HepG2 (cell line): ENCODE measurements at regions not wholly inside any gene's neighbourhood (a gene's known extent, or its start where the extent isn't known, plus 50 kb on each side); places are given as distances from the start of the nearest gene placed in this dataset.

Experiments used
- ATAC-seq: fragments of 200-7000 bp; cut with Tn5 transposase; 3 replicates; pipeline ENCODE4 v1.9.1; 2020; ENCODE audit warnings: mild to moderate bottlenecking, moderate library complexity
- BruUV-seq: library from RNA; stranded (reverse); fragments of 400-500 nt; replicated peaks from 2 replicates; lab custom pipeline; 2021; lab: Mats Ljungman, UMichigan
- CTCF ChIA-PET: fragments of 300-600 bp; formaldehyde crosslinking; extraction: SDS; loops from one replicate; lab custom pipeline; 2021; ENCODE audit warnings: low total read pairs, inconsistent platforms, low intra/inter-chr PET ratio; lab: Yijun Ruan, JAX
- POLR2A ChIA-PET: fragments of 350-600 bp; sonication (Branson Sonifier 250); formaldehyde crosslinking; loops from one replicate; lab custom pipeline; 2020; ENCODE audit warnings: antibody characterized with exemption, inconsistent platforms; lab: Yijun Ruan, JAX
- DNase-seq: peaks from one replicate; pipeline ENCODE4 v3.0.0-alpha.2; 2015; ENCODE audit warnings: low spot score
- FAIRE-seq: peaks from 3 replicates; lab custom pipeline; 2011; peaks lifted over from hg19 to GRCh38; lab: Jason Lieb, UNC
- H2AFZ ChIP-seq: one replicate; pipeline ENCODE4 v1.6.1; 2011; ENCODE audit warnings: low read length, inconsistent platforms
- H3K27ac ChIP-seq: fragments of 300-600 bp; 3 replicates; pipeline ENCODE4 v1.8.0; 2011; ENCODE audit warnings: mixed run types, mild to moderate bottlenecking, mixed read lengths, low read length, inconsistent platforms; ENCODE audit not compliant: insufficient read depth; ENCODE audit errors: extremely low read length
- H3K27me3 ChIP-seq, 2 experiments: fragments of 200-600 bp in 1 of 2; 2 replicates in 1 of 2; 3 replicates in 1 of 2; pipeline versions ENCODE4 v1.6.0 to v1.8.0; 2011; ENCODE audit warnings: low read length in 2 of 2, mild to moderate bottlenecking in 2 of 2, moderate library complexity in 2 of 2, inconsistent platforms in 1 of 2; ENCODE audit not compliant: insufficient read depth in 2 of 2, control insufficient read depth in 1 of 2
- H3K36me3 ChIP-seq, 2 experiments: fragments of 200-600 bp in 1 of 2; replicated peaks in 1 of 2; 2 replicates in 1 of 2; 3 replicates in 1 of 2; pipeline versions ENCODE4 v1.5.1 to v1.8.0; 2011; ENCODE audit warnings: low read length in 2 of 2, inconsistent platforms in 1 of 2; ENCODE audit not compliant: insufficient read depth in 2 of 2, control insufficient read depth in 1 of 2
- H3K4me1 ChIP-seq: 2 replicates; pipeline ENCODE4 v1.5.1; 2012; ENCODE audit warnings: low read length, inconsistent platforms; ENCODE audit not compliant: insufficient read depth
- H3K4me2 ChIP-seq: 2 replicates; pipeline ENCODE4 v1.6.0; 2011; ENCODE audit warnings: low read depth, low read length, inconsistent platforms
- H3K4me3 ChIP-seq, 3 experiments: fragments of 200-600 bp in 1 of 3; sonication (generic), shearing (Covaris generic) in 1 of 3; replicated peaks in 1 of 3; 2 replicates each; pipeline ENCODE4 v1.5.1; 2011 to 2016; ENCODE audit warnings: low read length in 3 of 3, inconsistent platforms in 2 of 3, low read depth in 2 of 3, mild to moderate bottlenecking in 2 of 3, control low read depth in 1 of 3, mixed read lengths in 1 of 3; ENCODE audit not compliant: insufficient read depth in 1 of 3
- H3K79me2 ChIP-seq: one replicate; pipeline ENCODE4 v1.6.1; 2011; ENCODE audit warnings: low read length, inconsistent platforms; ENCODE audit not compliant: insufficient read depth
- H3K9ac ChIP-seq: 2 replicates; pipeline ENCODE4 v1.6.0; 2011; ENCODE audit warnings: mild to moderate bottlenecking, low read depth, low read length, inconsistent platforms; ENCODE audit not compliant: insufficient read depth
- H3K9me3 ChIP-seq: 2 replicates; pipeline ENCODE4 v1.5.1; 2012; ENCODE audit warnings: mild to moderate bottlenecking, low read length
- H4K20me1 ChIP-seq: 2 replicates; pipeline ENCODE4 v1.6.0; 2011; ENCODE audit warnings: inconsistent platforms, mild to moderate bottlenecking, low read length, moderate library complexity; ENCODE audit not compliant: insufficient read depth
- ISX ChIP-seq: sonication (generic); formaldehyde crosslinking; conservative IDR thresholded peaks from 2 replicates; pipeline ENCODE4 v1.5.0; 2020; ENCODE audit warnings: missing genetic modification reagents
- MAF1 ChIP-seq: sonication (generic); formaldehyde crosslinking; IDR thresholded peaks from 2 replicates; pipeline ENCODE4 v1.5.0; 2020; ENCODE audit warnings: missing genetic modification reagents, borderline replicate concordance
- MTF2 ChIP-seq: sonication (generic); formaldehyde crosslinking; IDR thresholded peaks from 2 replicates; pipeline ENCODE4 v1.5.0; 2020; ENCODE audit warnings: missing genetic modification reagents, borderline replicate concordance
- MXD4 ChIP-seq: IDR thresholded peaks from 2 replicates; pipeline ENCODE4 v1.6.1; 2016; ENCODE audit warnings: mild to moderate bottlenecking, missing biosample characterization, missing genetic modification reagents
- POLR2AphosphoS5 ChIP-seq: IDR thresholded peaks from 2 replicates; pipeline ENCODE4 v1.6.1; 2012; ENCODE audit warnings: low read depth, low read length
- PRMT3 ChIP-seq: sonication (generic); formaldehyde crosslinking; IDR thresholded peaks from 2 replicates; pipeline ENCODE4 v1.8.1; 2022; ENCODE audit warnings: low read depth, mild to moderate bottlenecking, moderate library complexity, missing genetic modification reagents, borderline replicate concordance
- ZNF274 ChIP-seq: sonication (generic); formaldehyde crosslinking; IDR thresholded peaks from 2 replicates; pipeline ENCODE4 v1.5.1; 2020; ENCODE audit warnings: mild to moderate bottlenecking, missing genetic modification reagents
- ZNF552 ChIP-seq: sonication (generic); formaldehyde crosslinking; IDR thresholded peaks from 2 replicates; pipeline ENCODE4 v1.9.0; 2022; ENCODE audit warnings: missing genetic modification reagents, mild to moderate bottlenecking, borderline replicate concordance
- ZNF629 ChIP-seq: sonication (generic); formaldehyde crosslinking; conservative IDR thresholded peaks from 2 replicates; pipeline ENCODE4 v1.5.0; 2020; ENCODE audit warnings: missing genetic modification reagents
- WGBS: methylation state at CpG from one replicate; pipeline ENCODE4 v1.1.6; 2017; ENCODE audit warnings: low lambda C conversion rate; 5-methylcytosine and 5-hydroxymethylcytosine counted together
- in situ Hi-C: cut with HindIII; loops from 2 replicates; pipeline ENCODE4 v1.10.0; 2017; ENCODE audit warnings: low pct_unique_long_range_greater_than_20kb; ENCODE audit not compliant: extremely low pct_ligation_motif_present
- intact Hi-C: fragments of 100-400 bp; cut with micrococcal nuclease; formaldehyde crosslinking; loops from one replicate; pipeline ENCODE4 v1.10.0; 2022; ENCODE audit not compliant: unreplicated experiment
- TF ChIP-seq, protein P1 (sequence below): sonication (generic); formaldehyde crosslinking; IDR thresholded peaks from 2 replicates; pipeline ENCODE4 v1.5.1; 2020; ENCODE audit warnings: mild to moderate bottlenecking, missing genetic modification reagents, moderate library complexity
- TF ChIP-seq, protein P2 (sequence below): sonication (generic); formaldehyde crosslinking; IDR thresholded peaks from 2 replicates; pipeline ENCODE4 v1.4.0; 2020; ENCODE audit warnings: missing genetic modification reagents
- TF ChIP-seq, protein P3 (sequence below): sonication (generic); formaldehyde crosslinking; IDR thresholded peaks from 2 replicates; pipeline ENCODE4 v1.5.0; 2020; ENCODE audit warnings: mild to moderate bottlenecking, missing genetic modification reagents
- TF ChIP-seq, protein P4 (sequence below): IDR thresholded peaks from 2 replicates; pipeline ENCODE4 v1.6.1; 2012; ENCODE audit warnings: low read depth, low read length, improper control_type of control experiment

DNA sequence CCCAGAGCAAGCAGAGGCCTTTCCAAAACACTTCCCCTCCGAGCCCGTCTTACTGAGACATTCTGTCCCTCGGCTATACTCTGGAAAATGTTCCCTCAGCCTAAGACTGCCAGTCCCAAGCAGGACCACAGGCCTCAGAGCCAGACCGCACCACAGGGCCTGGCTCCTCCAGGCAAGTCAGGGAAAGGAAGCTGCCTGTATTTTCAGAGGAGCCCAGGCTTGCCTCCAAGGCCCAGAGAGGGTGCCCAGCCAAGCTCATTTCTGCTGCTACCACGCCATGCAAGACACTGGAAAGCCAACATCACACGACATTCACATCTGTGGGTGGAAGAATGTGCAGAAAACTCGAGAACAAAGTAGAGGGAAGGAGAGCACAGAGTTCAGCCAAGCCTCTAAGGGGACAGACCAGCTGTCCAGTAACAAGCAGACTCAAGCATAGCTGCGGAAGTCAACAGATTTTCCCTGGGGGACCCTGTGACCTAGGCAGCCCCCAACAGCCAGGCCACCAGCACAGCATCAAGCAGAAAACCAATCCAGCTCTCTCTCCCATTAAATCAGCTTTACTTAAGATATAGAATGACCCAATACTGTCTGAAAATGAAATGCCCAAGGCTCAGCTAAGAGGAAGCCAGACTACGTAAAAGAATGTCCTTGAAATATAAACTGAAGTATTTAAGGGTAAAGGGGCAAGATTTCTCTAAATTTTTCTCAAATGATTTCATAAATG is 123.9 kb downstream of the ZFP36L2 start:
- in situ Hi-C loops: no loop called here
- no peak overlapping the region for H3K9ac ChIP-seq
- H3K4me2 ChIP-seq: no peak overlapping the region
- no peaks in the 10 kb centered on the region for H4K20me1 ChIP-seq
- DNase-seq (no peak), FAIRE-seq (no peak), ATAC-seq (no peak)
- H3K36me3 ChIP-seq: no peaks in the 10 kb centered on the region
- BruUV-seq: no TSS peak
- ChIA-PET CTCF (no interaction called here), POLR2A (no interaction called here)
- H3K79me2 ChIP-seq: no peaks in the 10 kb centered on the region
- intact Hi-C loops: no loop called here
- H3K4me3 ChIP-seq: no peak overlapping the region
- H3K9me3 ChIP-seq: no peaks in the 10 kb centered on the region
- WGBS: 90% methylated on average over 9 of the region's 9 CpGs
- TF ChIP-seq PRMT3 (CRISPR knock-in tag) (no peak), ISX (CRISPR knock-in tag) (no peak), ZNF552 (no peak)
- H2AFZ ChIP-seq: no peak overlapping the region
- H3K4me1 ChIP-seq: peaks cover 61% of the 10 kb centered on the region
- no peaks in the 10 kb centered on the region for H3K27me3 ChIP-seq
- no peak overlapping the region for H3K27ac ChIP-seq

DNA sequence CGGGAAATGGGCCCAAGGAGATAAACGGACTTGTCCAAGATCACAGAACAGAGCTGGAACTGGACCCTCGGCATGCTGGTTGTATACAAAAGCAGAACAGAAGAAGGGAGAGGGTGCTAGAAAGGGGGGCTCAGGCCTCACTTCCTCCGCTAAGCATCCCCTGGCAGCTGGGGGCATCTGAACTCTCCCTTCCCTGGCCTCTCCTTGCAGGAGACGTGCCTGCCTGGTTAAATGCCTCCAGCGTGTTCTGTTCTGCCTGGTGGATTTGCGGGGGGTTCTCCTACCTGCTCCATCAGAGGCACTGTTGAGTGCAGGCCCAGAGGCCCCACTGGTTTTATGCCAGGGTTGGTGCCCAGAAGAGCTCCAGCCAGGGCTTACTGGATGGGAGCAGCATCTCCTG is 124.7 kb downstream of the ZFP36L2 start:
- H3K9me3 ChIP-seq: no peaks in the 10 kb centered on the region

More for the DNA sequence above, 124.7 kb downstream of the ZFP36L2 start:
- no peak overlapping the region for H3K4me3 ChIP-seq
- no peaks in the 10 kb centered on the region for H3K36me3 ChIP-seq
- no peak for ATAC-seq
- H3K79me2 ChIP-seq: no peaks in the 10 kb centered on the region
- intact Hi-C loops: no loop called here
- TF ChIP-seq ZNF274 (CRISPR knock-in tag) (no peak), ZNF629 (CRISPR knock-in tag) (no peak), MAF1 (CRISPR knock-in tag) (no peak), MTF2 (no peak), POLR2AphosphoS5 (no peak), MXD4 (no peak)
- TF ChIP-seq, protein P1, sequence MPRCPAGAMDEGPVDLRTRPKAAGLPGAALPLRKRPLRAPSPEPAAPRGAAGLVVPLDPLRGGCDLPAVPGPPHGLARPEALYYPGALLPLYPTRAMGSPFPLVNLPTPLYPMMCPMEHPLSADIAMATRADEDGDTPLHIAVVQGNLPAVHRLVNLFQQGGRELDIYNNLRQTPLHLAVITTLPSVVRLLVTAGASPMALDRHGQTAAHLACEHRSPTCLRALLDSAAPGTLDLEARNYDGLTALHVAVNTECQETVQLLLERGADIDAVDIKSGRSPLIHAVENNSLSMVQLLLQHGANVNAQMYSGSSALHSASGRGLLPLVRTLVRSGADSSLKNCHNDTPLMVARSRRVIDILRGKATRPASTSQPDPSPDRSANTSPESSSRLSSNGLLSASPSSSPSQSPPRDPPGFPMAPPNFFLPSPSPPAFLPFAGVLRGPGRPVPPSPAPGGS (CRISPR knock-in tag): no peak
- TF ChIP-seq, protein P2, sequence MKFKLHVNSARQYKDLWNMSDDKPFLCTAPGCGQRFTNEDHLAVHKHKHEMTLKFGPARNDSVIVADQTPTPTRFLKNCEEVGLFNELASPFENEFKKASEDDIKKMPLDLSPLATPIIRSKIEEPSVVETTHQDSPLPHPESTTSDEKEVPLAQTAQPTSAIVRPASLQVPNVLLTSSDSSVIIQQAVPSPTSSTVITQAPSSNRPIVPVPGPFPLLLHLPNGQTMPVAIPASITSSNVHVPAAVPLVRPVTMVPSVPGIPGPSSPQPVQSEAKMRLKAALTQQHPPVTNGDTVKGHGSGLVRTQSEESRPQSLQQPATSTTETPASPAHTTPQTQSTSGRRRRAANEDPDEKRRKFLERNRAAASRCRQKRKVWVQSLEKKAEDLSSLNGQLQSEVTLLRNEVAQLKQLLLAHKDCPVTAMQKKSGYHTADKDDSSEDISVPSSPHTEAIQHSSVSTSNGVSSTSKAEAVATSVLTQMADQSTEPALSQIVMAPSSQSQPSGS (CRISPR knock-in tag): no peak
- TF ChIP-seq, protein P3, sequence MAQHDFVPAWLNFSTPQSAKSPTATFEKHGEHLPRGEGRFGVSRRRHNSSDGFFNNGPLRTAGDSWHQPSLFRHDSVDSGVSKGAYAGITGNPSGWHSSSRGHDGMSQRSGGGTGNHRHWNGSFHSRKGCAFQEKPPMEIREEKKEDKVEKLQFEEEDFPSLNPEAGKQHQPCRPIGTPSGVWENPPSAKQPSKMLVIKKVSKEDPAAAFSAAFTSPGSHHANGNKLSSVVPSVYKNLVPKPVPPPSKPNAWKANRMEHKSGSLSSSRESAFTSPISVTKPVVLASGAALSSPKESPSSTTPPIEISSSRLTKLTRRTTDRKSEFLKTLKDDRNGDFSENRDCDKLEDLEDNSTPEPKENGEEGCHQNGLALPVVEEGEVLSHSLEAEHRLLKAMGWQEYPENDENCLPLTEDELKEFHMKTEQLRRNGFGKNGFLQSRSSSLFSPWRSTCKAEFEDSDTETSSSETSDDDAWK (CRISPR knock-in tag): no peak
- TF ChIP-seq, protein P4, sequence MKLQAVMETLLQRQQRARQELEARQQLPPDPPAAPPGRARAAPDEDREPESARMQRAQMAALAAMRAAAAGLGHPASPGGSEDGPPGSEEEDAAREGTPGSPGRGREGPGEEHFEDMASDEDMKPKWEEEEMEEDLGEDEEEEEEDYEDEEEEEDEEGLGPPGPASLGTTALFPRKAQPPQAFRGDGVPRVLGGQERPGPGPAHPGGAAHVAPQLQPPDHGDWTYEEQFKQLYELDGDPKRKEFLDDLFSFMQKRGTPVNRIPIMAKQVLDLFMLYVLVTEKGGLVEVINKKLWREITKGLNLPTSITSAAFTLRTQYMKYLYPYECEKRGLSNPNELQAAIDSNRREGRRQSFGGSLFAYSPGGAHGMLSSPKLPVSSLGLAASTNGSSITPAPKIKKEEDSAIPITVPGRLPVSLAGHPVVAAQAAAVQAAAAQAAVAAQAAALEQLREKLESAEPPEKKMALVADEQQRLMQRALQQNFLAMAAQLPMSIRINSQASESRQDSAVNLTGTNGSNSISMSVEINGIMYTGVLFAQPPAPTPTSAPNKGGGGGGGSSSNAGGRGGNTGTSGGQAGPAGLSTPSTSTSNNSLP: no peak
- TF ChIP-seq, all 625 proteins: peak for 0
- ChIA-PET CTCF (no interaction called here), POLR2A (no interaction called here)
- FAIRE-seq (no peak), DNase-seq (no peak)
- WGBS: 95% methylated on average over 7 of the region's 7 CpGs
- Histone ChIP-seq H2AFZ (no peak overlapping the region), H3K4me1 (peaks cover 57% of the 10 kb centered on the region), H3K27me3 (no peaks in the 10 kb centered on the region), H3K4me2 (no peak overlapping the region), H3K9ac (no peak overlapping the region), H3K27ac (no peak overlapping the region), H4K20me1 (no peaks in the 10 kb centered on the region)
- in situ Hi-C loops: no loop called here
- no TSS peak for BruUV-seq
